GM19468 (cell line): ENCODE measurements at regions not wholly inside any gene's neighbourhood (a gene's known extent, or its start where the extent isn't known, plus 50 kb on each side); places are given as distances from the start of the nearest gene placed in this dataset.

Source experiments
- ATAC-seq: cut with Tn5 transposase; IDR thresholded peaks from one replicate; pipeline ENCODE4 v1.9.1; 2021; ENCODE audit warnings: mild to moderate bottlenecking, moderate library complexity, moderate number of reproducible peaks; ENCODE audit not compliant: unreplicated experiment; ENCODE audit errors: extremely low read depth

DNA sequence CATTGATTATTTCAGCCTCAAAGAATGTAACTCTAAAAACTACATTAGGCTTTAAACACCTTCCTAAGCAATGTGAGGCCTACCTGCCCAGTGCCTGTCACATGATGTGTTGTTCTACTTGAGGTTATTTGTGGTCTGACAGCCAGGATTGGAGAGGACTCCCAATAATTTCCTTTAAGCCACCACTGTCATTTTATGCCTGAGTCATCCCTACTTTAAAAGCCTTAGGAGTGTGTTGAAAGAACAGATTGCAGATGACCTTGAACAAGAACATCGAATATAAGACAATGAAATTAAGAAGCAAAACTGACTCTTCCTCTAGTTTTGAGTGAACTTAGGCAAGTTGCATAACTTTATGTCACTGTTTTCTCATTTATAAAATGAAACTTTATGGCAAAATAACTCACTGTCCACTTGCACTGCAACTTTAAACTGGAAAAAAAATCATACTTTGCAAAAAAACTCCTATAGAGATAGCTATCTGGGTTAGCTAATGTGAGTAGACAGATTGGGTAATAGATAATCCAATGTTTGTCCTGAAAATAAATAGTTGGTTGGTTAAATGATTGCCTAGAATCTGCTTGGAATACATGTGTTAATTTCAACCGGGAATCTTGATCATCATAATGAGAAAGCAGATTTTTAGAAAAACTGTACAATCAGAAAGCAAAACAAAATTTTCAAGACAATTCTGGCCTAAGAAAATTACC, 361.2 kb downstream of the SUCLA2 start:
- no peak for ATAC-seq

DNA sequence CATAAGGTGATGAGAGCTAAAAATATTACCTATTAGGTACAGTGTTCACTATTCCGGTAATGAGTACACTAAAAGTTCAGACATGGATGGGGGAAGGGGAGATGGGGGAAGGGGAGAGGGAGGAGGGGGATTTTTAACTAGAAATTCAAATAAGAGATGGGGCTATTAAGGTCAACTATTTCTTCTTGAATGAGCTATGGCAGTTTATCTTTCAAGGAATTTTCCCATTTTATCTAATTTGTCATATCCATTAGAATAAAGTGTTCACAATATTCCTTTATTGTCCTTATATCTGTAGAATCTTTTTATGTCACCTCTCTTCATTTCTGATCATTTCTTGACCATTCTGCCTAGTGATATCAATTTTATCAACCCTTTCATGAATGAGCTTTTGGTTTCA, 362.4 kb downstream of the SUCLA2 start:
- no peak for ATAC-seq

DNA sequence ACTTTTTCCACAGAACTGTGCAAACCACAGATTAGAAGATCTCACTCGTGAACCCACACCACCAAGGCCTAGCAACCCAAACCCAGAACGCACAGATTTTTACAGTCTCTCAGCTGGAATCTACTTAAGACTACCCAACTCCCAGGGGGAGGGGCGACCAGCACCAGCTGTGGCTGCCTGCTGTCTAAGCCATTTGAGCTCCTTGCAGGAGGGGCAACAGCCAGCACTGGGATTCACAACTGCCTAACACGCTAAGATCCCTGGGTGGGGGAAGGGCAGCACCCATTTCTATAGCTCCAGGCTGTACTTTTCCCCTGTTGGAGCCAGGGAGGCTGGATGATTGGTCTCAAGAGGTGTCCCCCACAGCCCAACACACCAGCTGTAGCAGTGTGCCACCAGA, 368.8 kb downstream of the SUCLA2 start:
- ATAC-seq = no peak

DNA sequence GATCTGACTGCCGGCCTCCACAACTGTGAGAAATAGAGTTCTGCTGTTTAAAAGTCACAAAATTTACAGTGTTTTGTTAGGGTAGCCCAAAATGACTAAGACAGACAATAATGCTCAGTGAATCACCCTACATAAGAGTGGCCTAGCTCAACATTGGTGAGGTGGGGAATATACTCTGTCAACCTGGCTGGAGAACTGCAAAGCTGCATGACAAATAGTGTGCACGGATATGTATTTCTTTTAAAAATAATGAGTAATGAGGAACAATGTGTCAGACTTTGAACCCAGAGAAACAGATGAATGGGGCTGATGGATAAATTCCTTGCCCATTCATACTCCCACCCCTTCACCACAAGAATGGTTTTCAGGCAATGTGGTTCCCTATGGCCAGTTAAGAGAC, 372.4 kb downstream of the SUCLA2 start:
- ATAC-seq = no peak

DNA sequence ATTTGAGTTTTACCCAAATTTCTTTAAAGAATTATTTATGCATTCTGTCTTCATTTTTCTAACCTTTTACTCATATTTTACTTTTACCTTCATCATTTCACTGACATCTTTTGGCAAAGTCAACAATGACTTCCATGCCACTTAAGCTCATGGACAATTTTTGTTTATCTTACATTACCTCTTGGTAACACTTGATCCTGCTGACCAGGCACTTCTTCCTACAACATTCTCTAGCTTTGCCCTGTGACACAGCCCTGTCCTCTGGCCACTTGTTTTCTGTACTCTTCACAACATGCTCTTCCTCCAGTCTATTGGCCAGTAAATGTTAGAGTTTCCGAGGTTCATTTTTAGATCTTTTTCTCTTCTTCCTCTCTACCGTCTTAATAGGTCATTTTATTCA, 377.2 kb downstream of the SUCLA2 start:
- no peak for ATAC-seq

DNA sequence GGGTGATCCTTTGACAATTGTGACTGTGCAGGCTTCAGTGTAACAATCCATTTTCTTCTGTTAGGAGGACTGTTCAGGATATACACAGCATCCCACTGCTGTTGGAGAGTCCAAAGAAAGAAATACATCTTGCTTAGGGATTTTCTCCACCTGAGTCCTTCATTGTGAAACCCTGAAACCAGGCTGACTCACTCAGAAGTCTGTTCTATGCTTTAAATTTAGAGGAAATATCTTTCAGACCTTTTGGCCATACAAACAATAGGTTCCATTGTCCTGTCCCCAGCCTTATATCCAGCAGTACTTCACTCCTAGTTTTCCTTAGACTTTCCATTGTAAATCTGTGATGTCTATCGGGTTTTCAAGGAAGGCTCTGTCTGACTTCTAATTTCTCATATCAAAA, 379.1 kb downstream of the SUCLA2 start:
- no peak for ATAC-seq

DNA sequence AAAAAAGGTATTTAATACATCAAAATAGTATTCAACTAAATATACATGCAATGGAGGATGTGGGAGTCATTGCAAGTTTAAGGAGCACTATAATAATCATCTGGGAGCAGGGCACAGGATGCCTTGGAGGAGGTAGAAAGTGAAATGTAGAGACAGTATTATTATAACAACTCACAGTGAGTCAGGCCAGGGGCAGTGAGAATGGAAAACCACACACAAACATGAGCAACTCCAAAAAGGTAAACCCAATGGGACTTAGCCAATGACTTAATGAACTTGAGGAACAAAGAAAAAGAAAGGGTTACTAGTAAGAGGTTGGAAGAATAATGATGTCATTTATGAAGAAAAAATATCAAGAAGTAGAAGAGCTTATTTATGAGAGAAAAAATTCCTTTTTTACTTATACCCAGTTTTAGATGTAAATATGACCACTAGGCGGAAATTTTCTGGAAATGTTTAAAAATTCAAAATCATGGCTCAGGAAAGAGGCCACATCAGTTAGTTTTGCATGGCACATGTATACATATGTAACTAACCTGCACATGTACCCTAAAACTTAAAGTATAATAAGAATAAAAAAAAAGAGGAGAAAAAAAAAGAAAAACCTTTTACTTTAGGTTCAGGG, 389.3 kb downstream of the SUCLA2 start:
- ATAC-seq = no peak

DNA sequence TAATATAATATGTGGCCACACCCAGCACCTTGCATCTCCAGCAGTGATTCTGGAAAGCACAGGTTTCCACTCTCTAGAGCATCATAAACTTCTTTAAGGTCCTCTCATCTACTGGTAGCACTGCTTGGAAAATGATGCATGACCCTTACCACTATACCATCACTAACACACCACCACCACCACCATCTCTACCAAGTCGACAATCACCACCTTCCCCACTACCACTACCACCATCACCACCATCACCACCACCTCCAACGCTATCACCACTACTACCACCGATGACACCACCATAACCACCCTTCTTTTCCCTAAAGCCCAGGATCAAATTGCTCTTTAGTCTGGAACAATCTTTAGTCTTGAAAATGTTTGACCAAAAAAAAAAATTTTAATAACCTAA, 390.4 kb downstream of the SUCLA2 start:
- no peak for ATAC-seq

DNA sequence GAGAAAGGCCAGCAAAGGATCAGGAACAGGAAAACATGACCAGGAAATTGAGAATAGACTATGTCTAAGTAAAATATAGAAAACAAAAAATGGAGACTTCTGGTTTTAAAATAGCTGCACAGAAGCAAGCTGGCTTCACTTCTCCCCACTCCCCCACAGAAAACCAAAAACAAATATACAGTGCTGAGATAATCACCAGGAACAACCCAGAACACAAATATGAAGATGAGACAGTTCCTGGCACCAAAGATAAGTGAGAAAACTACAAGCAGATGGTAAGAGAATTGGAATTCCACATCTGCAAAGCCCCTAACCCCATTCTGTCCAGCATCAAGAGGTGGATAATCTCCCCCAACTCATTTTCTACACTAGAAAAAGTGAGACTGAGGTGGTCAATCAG, 397.7 kb downstream of the SUCLA2 start:
- ATAC-seq = no peak

DNA sequence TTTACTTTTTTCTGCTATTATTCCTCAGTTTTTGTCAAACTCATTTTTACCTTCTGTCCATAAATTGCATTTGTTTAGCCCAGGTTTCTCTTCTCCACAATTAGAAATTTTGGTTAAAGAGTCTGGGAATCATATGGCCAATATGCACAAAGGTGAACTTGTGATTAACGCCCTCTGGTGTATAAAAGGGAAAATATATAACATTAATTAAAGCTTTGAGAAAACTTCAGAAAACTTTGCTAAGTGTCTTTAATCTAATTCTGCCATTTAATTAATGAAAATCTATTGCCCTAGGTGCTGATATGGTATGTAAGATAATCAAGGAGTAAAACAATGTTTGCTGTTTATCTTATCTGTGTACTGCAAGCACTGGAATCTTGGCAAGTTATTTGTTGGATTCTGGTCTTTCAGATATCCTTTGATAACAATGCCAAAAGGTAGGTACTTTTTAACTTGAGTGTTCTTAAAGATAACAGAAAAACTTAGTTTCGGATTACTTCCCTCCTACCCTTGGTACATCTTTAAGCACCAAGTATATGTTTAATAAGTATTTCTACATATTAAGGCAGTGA, 402.6 kb downstream of the SUCLA2 start:
- no peak for ATAC-seq

DNA sequence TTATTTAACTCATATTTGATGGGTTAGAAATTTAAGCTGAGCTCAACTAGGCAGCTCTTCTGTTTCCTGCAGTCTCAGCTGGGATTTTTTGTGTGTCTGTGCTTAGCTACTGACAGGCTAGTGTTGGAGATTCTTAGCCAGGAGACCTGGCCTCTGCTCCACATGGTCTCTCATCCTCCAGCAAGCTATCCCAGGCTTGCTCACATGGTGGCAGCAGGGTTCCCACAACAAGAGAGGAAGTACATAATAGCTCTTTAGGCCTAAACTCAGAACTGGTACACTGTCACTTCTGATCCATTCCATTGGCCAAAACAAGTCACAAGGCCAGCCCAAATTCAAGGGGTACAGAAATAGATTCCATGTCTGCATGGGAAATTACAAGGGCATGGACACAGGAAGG, 406.2 kb downstream of the SUCLA2 start:
- ATAC-seq = no peak

DNA sequence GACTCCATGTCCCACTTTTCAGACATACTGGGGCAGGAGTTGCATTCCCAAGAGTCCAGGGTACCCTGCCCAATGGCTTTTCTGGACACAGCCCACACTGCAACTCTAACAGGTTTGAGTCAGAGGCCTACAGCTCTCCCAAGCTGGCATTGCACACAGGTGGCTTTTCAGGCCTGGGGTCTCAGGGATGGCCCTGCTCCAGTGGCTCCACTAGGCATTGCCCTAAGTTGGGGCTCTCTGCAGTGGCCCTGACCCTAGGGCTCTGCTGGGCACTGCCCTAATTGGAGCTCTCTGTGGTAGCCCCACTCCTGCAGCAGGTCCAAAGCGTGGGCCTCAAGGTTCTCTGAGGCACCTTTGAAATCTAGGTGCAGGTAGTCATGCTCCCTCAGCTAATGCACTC, 408.8 kb downstream of the SUCLA2 start:
- no peak for ATAC-seq

DNA sequence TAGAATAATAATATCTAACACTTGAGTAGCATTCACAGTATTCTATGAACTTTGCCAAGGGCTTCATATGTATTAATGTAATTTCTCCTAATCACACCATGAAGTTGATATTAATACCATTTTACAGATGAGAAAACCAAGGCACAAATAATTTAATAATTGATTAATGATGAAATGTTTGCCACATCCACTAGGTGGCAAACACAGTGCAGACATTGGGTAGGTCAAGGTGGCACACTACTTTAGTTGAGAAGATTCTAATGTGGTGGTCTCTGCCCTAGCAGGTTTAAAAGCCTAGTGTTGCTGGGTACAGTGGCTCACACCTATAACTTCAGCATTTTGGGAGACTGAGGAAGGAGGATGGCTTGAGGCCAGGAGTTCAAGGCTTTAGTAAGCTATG, 412.4 kb downstream of the SUCLA2 start:
- ATAC-seq = no peak

DNA sequence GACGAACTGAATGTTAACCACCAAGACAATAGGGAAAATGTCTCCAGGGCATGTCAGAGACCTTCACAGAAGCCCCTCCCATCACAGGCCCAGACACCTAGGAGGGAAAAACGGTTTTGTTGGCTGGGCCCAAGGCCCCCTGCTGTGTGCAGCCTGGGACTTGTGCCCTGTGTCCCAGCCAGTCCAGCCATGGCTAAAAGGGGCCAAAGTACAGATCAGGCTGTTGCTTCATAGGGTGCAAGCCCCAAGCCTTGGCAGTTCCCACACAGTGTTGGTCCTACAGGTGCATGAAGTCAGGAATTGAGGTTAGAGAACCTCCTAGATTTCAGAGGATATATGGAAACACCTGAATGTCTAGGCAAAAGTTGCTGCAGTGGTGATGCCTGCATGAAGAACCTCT, 428.7 kb downstream of the SUCLA2 start:
- ATAC-seq = no peak

DNA sequence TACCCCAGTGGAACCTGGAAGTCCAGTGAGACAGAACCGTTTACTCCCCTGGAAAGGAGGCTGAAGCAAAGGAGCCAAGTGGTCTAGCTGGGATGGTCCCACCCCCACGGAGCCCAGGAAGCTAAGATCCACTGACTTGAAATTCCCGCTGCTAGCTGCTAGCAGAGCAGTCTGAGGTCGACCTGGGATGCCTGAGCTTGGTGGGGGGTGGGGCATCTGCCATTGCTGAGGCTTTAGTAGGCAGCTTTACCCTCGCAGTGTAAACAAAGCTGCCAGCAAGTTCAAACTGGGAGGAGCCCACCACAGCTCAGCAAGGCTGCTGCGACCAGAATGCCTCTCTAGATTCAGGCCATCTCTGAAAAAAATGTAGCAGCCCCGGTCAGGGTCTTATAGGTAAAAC, 437.0 kb downstream of the SUCLA2 start:
- no peak for ATAC-seq

DNA sequence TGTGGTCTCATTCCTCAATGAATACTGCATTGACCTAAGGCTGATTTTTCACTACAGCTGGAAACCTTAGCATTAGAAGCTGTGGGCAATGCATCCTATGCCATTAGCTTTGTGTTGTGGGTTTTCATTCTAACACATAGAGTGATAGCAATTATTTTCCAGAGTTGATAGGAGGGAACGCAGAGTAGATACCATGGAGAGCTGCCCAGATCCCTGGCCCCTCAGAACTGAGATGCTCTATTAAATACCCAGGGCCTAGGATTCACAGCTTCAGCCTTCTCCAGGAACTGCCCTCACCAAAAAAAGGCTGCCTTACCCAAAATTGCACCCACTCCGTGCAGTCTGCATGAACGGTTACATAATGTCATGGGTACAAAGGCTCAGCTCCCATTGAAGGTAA, 444.4 kb downstream of the SUCLA2 start:
- no peak for ATAC-seq

DNA sequence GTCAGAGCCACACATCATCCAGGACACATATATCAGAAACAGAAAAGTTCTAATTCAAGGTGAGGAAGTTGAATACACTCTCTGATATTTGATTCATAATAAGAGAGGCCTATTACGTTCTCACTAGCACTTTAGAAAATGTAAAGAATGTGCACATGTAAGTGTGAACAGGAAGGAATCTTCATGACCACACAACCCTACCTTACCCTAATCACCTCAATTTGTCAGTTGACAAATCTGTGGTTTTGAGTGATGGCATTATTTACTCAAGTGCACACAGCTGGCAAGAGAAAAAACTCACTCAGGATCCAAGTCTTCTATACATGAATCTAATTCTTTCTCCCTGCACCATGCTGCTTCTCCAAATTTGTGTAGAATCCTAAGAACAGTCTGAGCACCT, 445.8 kb downstream of the SUCLA2 start:
- ATAC-seq = no peak

DNA sequence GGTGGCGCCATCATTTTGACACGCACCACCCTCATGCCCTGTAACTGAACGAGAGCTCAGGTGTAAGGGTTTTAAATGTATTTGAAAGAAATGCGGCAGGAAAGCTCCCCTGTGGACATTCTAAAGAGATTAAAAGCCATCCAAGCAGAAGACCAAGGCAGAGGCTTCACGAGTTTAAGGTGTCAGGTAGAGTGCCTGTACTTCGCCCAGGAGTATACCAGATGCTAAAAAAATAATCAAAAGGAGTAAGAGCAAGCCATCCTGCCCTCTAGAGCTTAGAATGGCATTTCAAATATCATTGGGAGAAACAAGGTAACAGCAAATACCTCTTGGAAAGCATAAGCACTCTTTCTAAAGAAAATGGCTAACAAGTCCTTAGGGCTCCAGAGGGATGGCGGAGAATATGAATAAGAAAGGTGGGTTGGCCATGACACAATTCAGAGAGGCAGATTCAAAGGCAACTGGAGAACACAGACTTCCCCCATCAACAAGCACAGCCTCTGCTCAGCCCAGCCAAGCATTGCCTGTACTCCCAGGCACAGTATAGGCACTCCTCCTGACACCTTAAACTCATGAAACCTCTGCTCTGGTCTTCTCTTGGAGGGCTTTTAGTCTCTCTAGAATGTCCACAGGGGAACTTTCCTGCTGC, 447.6 kb downstream of the SUCLA2 start:
- ATAC-seq = no peak

DNA sequence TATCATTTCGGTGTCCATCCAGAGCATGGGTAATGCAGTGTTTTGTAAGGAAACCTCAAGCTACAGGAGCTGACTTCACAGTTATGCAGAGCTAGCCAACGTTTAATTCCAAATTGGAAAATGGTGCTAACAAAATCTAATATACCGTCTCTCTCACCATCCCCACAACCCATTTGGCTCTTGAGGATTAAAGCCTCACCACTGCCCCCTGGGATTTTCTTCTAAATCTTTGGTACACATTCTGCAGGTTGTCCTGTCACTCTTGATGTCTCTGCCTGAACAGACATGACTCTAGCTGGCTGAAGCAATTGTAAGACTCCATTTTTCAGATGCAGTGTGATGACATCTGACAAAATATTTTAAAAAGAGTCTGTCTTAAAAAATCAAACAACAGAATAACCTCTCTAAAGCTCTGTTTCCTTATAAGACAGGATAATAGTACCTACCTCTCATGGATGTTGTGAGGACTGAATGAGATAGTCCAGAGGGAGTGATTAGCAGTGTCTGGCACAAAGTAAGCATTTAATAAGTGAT, 451.8 kb downstream of the SUCLA2 start:
- ATAC-seq = no peak

DNA sequence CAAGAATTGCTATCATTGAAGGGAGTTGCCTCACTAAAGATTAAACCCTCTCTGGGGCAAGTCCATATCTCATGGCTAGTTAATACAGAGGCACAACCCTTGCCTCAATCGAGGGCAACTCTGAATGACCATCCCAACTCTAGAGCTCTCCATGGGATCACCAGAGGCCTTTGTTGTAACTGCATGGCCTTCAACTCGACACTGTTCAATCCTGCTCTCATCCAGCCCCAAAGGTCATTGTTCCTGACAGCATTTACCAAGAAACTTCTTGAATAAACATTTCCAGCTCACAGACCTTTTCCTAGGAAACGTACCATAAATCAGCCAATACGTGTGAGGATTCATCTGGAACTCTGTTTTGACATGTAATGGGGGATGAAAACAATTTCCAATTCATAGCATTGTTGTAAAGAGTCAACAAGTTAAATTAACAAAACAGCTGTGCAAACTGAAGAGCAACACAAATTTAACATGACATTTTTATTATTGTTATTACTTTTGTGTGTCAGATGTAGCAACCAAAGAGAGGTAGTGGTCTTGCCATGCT, 452.7 kb downstream of the SUCLA2 start:
- ATAC-seq = no peak
